CD4-positive, CD25-positive, alpha-beta regulatory T cell (primary cell): ENCODE measurements at regions not wholly inside any gene's neighbourhood (a gene's known extent, or its start where the extent isn't known, plus 50 kb on each side); places are given as distances from the start of the nearest gene placed in this dataset.
A peak's percentile ranks its signal among the peaks of the same experiment; 100 is the strongest.
"Not testable (repeated sequence)": the region's sequence is repeated elsewhere in the genome, so short reads cannot be mapped to it uniquely, and the experiment has no call there.

ENCODE experiments used
- ATAC-seq, 2 donors: fragments of 150-1000 bp; cut with Tn5 transposase; one replicate each; pipeline ENCODE4 v1.10.0; 2021; ENCODE audit warnings: low read depth in 2 of 2, moderate number of reproducible peaks in 2 of 2, moderate library complexity in 1 of 2
- DNase-seq, 3 donors: peaks; one replicate each; pipeline versions ENCODE4 v3.0.0 to v3.0.0-alpha.2; 2012 to 2022; ENCODE audit warnings: mixed read lengths in 1 of 3
- H3K27ac ChIP-seq: one replicate; pipeline ENCODE4 v1.7.0; 2013; ENCODE audit warnings: mild to moderate bottlenecking, low read length; ENCODE audit not compliant: insufficient read depth, poor library complexity, severe bottlenecking
- H3K27me3 ChIP-seq: one replicate; pipeline ENCODE4 v1.7.0; 2013; ENCODE audit warnings: low read length; ENCODE audit not compliant: control insufficient read depth, insufficient read depth
- H3K36me3 ChIP-seq: one replicate; pipeline ENCODE4 v1.7.0; 2013; ENCODE audit warnings: mild to moderate bottlenecking, low read length, moderate library complexity; ENCODE audit not compliant: control insufficient read depth, insufficient read depth
- H3K4me1 ChIP-seq: 2 replicates; pipeline ENCODE4 v1.7.0; 2013; ENCODE audit warnings: mild to moderate bottlenecking, low read length; ENCODE audit not compliant: insufficient read depth, control insufficient read depth, poor library complexity, severe bottlenecking
- H3K4me3 ChIP-seq: one replicate; pipeline ENCODE4 v1.7.0; 2013; ENCODE audit warnings: low read depth, mild to moderate bottlenecking, low read length, moderate library complexity
- H3K9me3 ChIP-seq, 2 experiments: 1 replicate in 1 of 2; 2 replicates in 1 of 2; pipeline ENCODE4 v1.7.0; 2013; ENCODE audit warnings: low read length in 2 of 2, mild to moderate bottlenecking in 1 of 2, moderate library complexity in 1 of 2; ENCODE audit not compliant: control insufficient read depth in 2 of 2
- H3K27ac Mint-ChIP-seq, 3 donors: one replicate each; pipeline ENCODE4 v1.8.0; 2020 to 2022; ENCODE audit warnings: mild to moderate bottlenecking in 3 of 3, mixed read lengths in 3 of 3, moderate library complexity in 2 of 3
- H3K27me3 Mint-ChIP-seq: one replicate; pipeline ENCODE4 v1.8.0; 2022; ENCODE audit warnings: mild to moderate bottlenecking, mixed read lengths
- H3K36me3 Mint-ChIP-seq: one replicate; pipeline ENCODE4 v1.8.0; 2020; ENCODE audit warnings: mixed read lengths
- H3K4me1 Mint-ChIP-seq, 4 donors: one replicate each; pipeline ENCODE4 v1.8.0; 2020 to 2022; ENCODE audit warnings: mixed read lengths in 4 of 4, mild to moderate bottlenecking in 1 of 4
- H3K4me3 Mint-ChIP-seq, 4 donors: one replicate each; pipeline ENCODE4 v1.8.0; 2020 to 2022; ENCODE audit warnings: mild to moderate bottlenecking in 4 of 4, mixed read lengths in 4 of 4, moderate library complexity in 3 of 4
- H3K9me3 Mint-ChIP-seq, 7 donors: one replicate each; pipeline ENCODE4 v1.8.0; 2020 to 2022; ENCODE audit warnings: mixed read lengths in 7 of 7, mild to moderate bottlenecking in 3 of 7, moderate library complexity in 2 of 7

GRCh38 chr12:59345406-59345805, 250.4 kb upstream of the SLC16A7 start:
- no peak for ATAC-seq
- peaks cover 2 to 9% (median 4%) of the 10 kb centered on the region in 7 donors for H3K9me3 Mint-ChIP-seq
- no peaks in the 10 kb centered on the region for H3K4me1 ChIP-seq

GRCh38 chr12:59344224-59344623, 251.6 kb upstream of the SLC16A7 start:
- Mint-ChIP-seq H3K4me3 (no peak overlapping the region), H3K27ac (no peak overlapping the region), H3K9me3 (peaks cover 2 to 8% (median 4%) of the 10 kb centered on the region in 7 donors), H3K27me3 (no peaks in the 10 kb centered on the region), H3K4me1 (no peaks in the 10 kb centered on the region), H3K36me3 (no peaks in the 10 kb centered on the region)
- no peaks in the 10 kb centered on the region for H3K36me3 ChIP-seq
- no peak for ATAC-seq
- no peak overlapping the region for H3K4me3 ChIP-seq
- DNase-seq, result no peak
- H3K4me1 ChIP-seq, result no peaks in the 10 kb centered on the region
- no peaks in the 10 kb centered on the region for H3K9me3 ChIP-seq
- H3K27ac ChIP-seq, result no peak overlapping the region
- H3K27me3 ChIP-seq, result no peaks in the 10 kb centered on the region

More at GRCh38 chr12:59345406-59345805, 250.4 kb upstream of the SLC16A7 start:
- Mint-ChIP-seq H3K4me1 (no peaks in the 10 kb centered on the region), H3K27me3 (no peaks in the 10 kb centered on the region), H3K27ac (no peak overlapping the region), H3K36me3 (no peaks in the 10 kb centered on the region), H3K4me3 (no peak overlapping the region)
- Histone ChIP-seq H3K9me3 (no peaks in the 10 kb centered on the region), H3K27me3 (no peaks in the 10 kb centered on the region), H3K36me3 (no peaks in the 10 kb centered on the region), H3K4me3 (no peak overlapping the region), H3K27ac (no peak overlapping the region)
- DNase-seq, result no peak

GRCh38 chr12:59329462-59329861, 266.4 kb upstream of the SLC16A7 start:
- H3K4me3 ChIP-seq, result no peak overlapping the region
- H3K9me3 ChIP-seq, result no peaks in the 10 kb centered on the region
- Mint-ChIP-seq H3K27me3 (no peaks in the 10 kb centered on the region), H3K4me1 (no peaks in the 10 kb centered on the region), H3K9me3 (peaks cover 0 to 3% (median 0%) of the 10 kb centered on the region in 7 donors), H3K4me3 (no peak overlapping the region), H3K27ac (no peak overlapping the region), H3K36me3 (no peaks in the 10 kb centered on the region)
- no peaks in the 10 kb centered on the region for H3K36me3 ChIP-seq
- ATAC-seq, result no peak
- H3K27me3 ChIP-seq, result no peaks in the 10 kb centered on the region
- H3K4me1 ChIP-seq, result no peaks in the 10 kb centered on the region
- no peak overlapping the region for H3K27ac ChIP-seq
- no peak for DNase-seq

GRCh38 chr12:59328395-59329075, 267.3 kb upstream of the SLC16A7 start:
- H3K27me3 Mint-ChIP-seq, H3K4me3 Mint-ChIP-seq, H3K27ac Mint-ChIP-seq, H3K4me1 Mint-ChIP-seq, ATAC-seq, H3K9me3 Mint-ChIP-seq, H3K27ac ChIP-seq, H3K27me3 ChIP-seq, DNase-seq, H3K36me3 ChIP-seq, H3K36me3 Mint-ChIP-seq, H3K4me1 ChIP-seq, H3K4me3 ChIP-seq, H3K9me3 ChIP-seq: not testable (repeated sequence)

GRCh38 chr12:59326457-59326856, 269.4 kb upstream of the SLC16A7 start:
- not testable (repeated sequence) for H3K36me3 ChIP-seq, H3K4me1 Mint-ChIP-seq, H3K27ac Mint-ChIP-seq, H3K9me3 Mint-ChIP-seq, ATAC-seq, H3K9me3 ChIP-seq, H3K27me3 Mint-ChIP-seq, H3K4me1 ChIP-seq, H3K4me3 Mint-ChIP-seq, H3K4me3 ChIP-seq, H3K27me3 ChIP-seq, H3K36me3 Mint-ChIP-seq, DNase-seq, H3K27ac ChIP-seq

GRCh38 chr12:59322473-59322872, 273.4 kb upstream of the SLC16A7 start:
- no peaks in the 10 kb centered on the region for H3K4me1 ChIP-seq
- no peaks in the 10 kb centered on the region for H3K27me3 ChIP-seq

GRCh38 chr12:59321278-59321677, 274.6 kb upstream of the SLC16A7 start:
- H3K9me3 ChIP-seq, result no peaks in the 10 kb centered on the region
- no peaks in the 10 kb centered on the region for H3K4me1 ChIP-seq
- peaks cover 0 to 4% (median 0%) of the 10 kb centered on the region in 7 donors for H3K9me3 Mint-ChIP-seq
- no peaks in the 10 kb centered on the region for H3K27me3 ChIP-seq
- H3K27me3 Mint-ChIP-seq, result no peaks in the 10 kb centered on the region
- DNase-seq (no peak), ATAC-seq (no peak)
- H3K4me1 Mint-ChIP-seq, result no peaks in the 10 kb centered on the region
- peak overlapping the region in 1 of 3 donors; percentile 67 for H3K27ac Mint-ChIP-seq
- no peaks in the 10 kb centered on the region for H3K36me3 Mint-ChIP-seq
- H3K4me3 ChIP-seq, result no peak overlapping the region
- no peak overlapping the region for H3K27ac ChIP-seq
- H3K36me3 ChIP-seq, result no peaks in the 10 kb centered on the region
- no peak overlapping the region for H3K4me3 Mint-ChIP-seq

More at GRCh38 chr12:59322473-59322872, 273.4 kb upstream of the SLC16A7 start:
- Mint-ChIP-seq H3K27ac (no peak overlapping the region), H3K36me3 (no peaks in the 10 kb centered on the region), H3K9me3 (peaks cover 0 to 6% (median 0%) of the 10 kb centered on the region in 7 donors), H3K4me1 (no peaks in the 10 kb centered on the region), H3K4me3 (no peak overlapping the region), H3K27me3 (no peaks in the 10 kb centered on the region)
- no peaks in the 10 kb centered on the region for H3K36me3 ChIP-seq
- no peak overlapping the region for H3K27ac ChIP-seq
- H3K4me3 ChIP-seq, result no peak overlapping the region
- no peak for DNase-seq
- H3K9me3 ChIP-seq, result no peaks in the 10 kb centered on the region
- ATAC-seq, result no peak

GRCh38 chr12:59320112-59320511, 275.7 kb upstream of the SLC16A7 start:
- H3K36me3 Mint-ChIP-seq, result no peaks in the 10 kb centered on the region
- Histone ChIP-seq H3K36me3 (no peaks in the 10 kb centered on the region), H3K27me3 (no peaks in the 10 kb centered on the region), H3K27ac (no peak overlapping the region), H3K9me3 (no peaks in the 10 kb centered on the region), H3K4me1 (no peaks in the 10 kb centered on the region), H3K4me3 (no peak overlapping the region)
- H3K27me3 Mint-ChIP-seq, result no peaks in the 10 kb centered on the region
- ATAC-seq (no peak), DNase-seq (no peak)
- H3K27ac Mint-ChIP-seq, result no peak overlapping the region
- no peaks in the 10 kb centered on the region for H3K4me1 Mint-ChIP-seq
- no peak overlapping the region for H3K4me3 Mint-ChIP-seq
- H3K9me3 Mint-ChIP-seq, result peaks cover 0 to 4% (median 0%) of the 10 kb centered on the region in 7 donors
